DND-41 (cell line): ENCODE measurements at regions not wholly inside any gene's neighbourhood (a gene's known extent, or its start where the extent isn't known, plus 50 kb on each side); places are given as distances from the start of the nearest gene placed in this dataset.

Experiments used
- CTCF ChIP-seq: IDR thresholded peaks from 2 replicates; pipeline ENCODE4 v1.5.1; 2012; ENCODE audit warnings: borderline replicate concordance, low read length, moderate library complexity, mild to moderate bottlenecking; ENCODE audit not compliant: poor library complexity, severe bottlenecking; ENCODE audit errors: extremely low read depth
- EZH2 ChIP-seq: IDR thresholded peaks from 3 replicates; pipeline ENCODE4 v1.6.1; 2012; ENCODE audit warnings: borderline replicate concordance, low read depth, mild to moderate bottlenecking, moderate library complexity, low read length, inconsistent platforms; ENCODE audit not compliant: severe bottlenecking

- TF ChIP-seq CTCF (no peak), EZH2 (no peak)
Observed at GRCh38 chr5:8291641-8292040, 422.7 kb downstream of the MTRR start.
